Lower leg skin (tissue), 3 donors: ENCODE measurements at regions not wholly inside any gene's neighbourhood (a gene's known extent, or its start where the extent isn't known, plus 50 kb on each side); places are given as distances from the start of the nearest gene placed in this dataset.

ENCODE experiments used
- POLR2A ChIP-seq, 2 donors: fragments of 450-650 bp; IDR thresholded peaks; one replicate each; pipeline ENCODE4 v1.6.1; 2016 to 2017; ENCODE audit warnings: antibody characterized with exemption in 2 of 2, mild to moderate bottlenecking in 1 of 2, moderate library complexity in 1 of 2
- TF ChIP-seq, protein P1 (sequence below), 3 donors: fragments of 450-650 bp; IDR thresholded peaks; one replicate each; pipeline ENCODE4 v1.5.1; 2016; ENCODE audit warnings: antibody characterized with exemption in 3 of 3, mild to moderate bottlenecking in 3 of 3, moderate library complexity in 2 of 3

DNA sequence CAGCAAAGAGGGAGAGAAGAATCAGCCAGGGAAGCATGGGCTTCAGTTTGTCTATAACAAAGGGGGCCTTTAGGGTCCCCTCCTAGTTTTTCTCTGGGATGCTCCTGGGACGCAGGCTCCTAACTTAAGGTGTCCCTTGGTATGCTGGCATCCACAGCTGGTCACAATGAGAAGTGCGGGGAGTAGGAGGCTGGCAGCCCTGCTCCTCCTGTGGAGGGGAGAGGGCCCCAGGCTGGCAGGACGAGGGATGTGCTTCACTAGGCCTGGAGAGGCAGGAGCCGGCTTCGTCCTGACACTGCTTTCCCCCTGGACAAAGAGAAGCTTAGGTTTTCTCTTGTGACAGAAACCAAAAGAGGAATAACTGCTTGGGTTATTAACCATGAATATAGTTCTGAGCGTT lies 67.6 kb downstream of the NENF start:
- TF ChIP-seq, protein P1, sequence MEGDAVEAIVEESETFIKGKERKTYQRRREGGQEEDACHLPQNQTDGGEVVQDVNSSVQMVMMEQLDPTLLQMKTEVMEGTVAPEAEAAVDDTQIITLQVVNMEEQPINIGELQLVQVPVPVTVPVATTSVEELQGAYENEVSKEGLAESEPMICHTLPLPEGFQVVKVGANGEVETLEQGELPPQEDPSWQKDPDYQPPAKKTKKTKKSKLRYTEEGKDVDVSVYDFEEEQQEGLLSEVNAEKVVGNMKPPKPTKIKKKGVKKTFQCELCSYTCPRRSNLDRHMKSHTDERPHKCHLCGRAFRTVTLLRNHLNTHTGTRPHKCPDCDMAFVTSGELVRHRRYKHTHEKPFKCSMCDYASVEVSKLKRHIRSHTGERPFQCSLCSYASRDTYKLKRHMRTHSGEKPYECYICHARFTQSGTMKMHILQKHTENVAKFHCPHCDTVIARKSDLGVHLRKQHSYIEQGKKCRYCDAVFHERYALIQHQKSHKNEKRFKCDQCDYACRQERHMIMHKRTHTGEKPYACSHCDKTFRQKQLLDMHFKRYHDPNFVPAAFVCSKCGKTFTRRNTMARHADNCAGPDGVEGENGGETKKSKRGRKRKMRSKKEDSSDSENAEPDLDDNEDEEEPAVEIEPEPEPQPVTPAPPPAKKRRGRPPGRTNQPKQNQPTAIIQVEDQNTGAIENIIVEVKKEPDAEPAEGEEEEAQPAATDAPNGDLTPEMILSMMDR (IDR thresholded peaks at IDR 0.05): no peak
- no peak for TF ChIP-seq POLR2A (IDR thresholded peaks at IDR 0.05)
